BE2C (cell line): ENCODE measurements at regions not wholly inside any gene's neighbourhood (a gene's known extent, or its start where the extent isn't known, plus 50 kb on each side); places are given as distances from the start of the nearest gene placed in this dataset.

Experiments used
- DNase-seq: peaks from one replicate; pipeline ENCODE4 v3.0.0-alpha.2; 2020
- H3K27me3 ChIP-seq: fragments of 250-450 bp; sonication (Bioruptor Pico); 2 replicates; pipeline ENCODE4 v1.5.1; 2020; ENCODE audit warnings: mild to moderate bottlenecking
- H3K36me3 ChIP-seq: fragments of 250-450 bp; sonication (Bioruptor Pico); 2 replicates; pipeline ENCODE4 v1.5.1; 2020; ENCODE audit warnings: mild to moderate bottlenecking
- H3K4me1 ChIP-seq: fragments of 250-450 bp; sonication (Bioruptor Pico); 2 replicates; pipeline ENCODE4 v1.5.1; 2020
- H3K4me3 ChIP-seq: 2 replicates; pipeline ENCODE4 v1.5.1; 2011; ENCODE audit warnings: low read depth, low read length
- H3K9me3 ChIP-seq: fragments of 250-450 bp; sonication (Bioruptor Pico); 2 replicates; pipeline ENCODE4 v1.5.1; 2020
- TF ChIP-seq, protein P1 (sequence below): IDR thresholded peaks from 2 replicates; pipeline ENCODE4 v1.5.1; 2012; ENCODE audit warnings: mild to moderate bottlenecking, low read depth, low read length

DNA sequence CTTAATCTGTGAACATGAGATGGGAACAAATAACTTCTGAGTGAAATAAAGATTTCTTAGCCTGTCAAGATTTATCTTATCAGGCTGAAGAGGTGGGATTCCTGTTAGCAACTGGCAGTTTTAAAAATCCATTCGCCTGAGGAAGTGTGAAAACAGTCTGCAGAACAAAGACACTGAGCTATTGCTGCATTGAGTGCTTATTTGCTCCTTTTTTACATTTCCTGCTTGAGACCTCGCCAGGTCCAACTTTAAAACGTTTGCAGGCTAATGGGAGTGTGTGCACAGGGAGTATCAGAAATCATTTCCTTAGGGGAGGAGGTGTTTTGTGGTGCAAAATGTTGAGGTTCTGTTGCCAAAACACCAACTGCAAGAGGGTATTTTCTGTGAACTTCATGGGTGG is 957.8 kb upstream of the RBFOX1 start:
- Histone ChIP-seq H3K4me3 (no peak overlapping the region), H3K36me3 (no peaks in the 10 kb centered on the region), H3K27me3 (no peaks in the 10 kb centered on the region), H3K9me3 (no peaks in the 10 kb centered on the region), H3K4me1 (no peaks in the 10 kb centered on the region)
- TF ChIP-seq, protein P1, sequence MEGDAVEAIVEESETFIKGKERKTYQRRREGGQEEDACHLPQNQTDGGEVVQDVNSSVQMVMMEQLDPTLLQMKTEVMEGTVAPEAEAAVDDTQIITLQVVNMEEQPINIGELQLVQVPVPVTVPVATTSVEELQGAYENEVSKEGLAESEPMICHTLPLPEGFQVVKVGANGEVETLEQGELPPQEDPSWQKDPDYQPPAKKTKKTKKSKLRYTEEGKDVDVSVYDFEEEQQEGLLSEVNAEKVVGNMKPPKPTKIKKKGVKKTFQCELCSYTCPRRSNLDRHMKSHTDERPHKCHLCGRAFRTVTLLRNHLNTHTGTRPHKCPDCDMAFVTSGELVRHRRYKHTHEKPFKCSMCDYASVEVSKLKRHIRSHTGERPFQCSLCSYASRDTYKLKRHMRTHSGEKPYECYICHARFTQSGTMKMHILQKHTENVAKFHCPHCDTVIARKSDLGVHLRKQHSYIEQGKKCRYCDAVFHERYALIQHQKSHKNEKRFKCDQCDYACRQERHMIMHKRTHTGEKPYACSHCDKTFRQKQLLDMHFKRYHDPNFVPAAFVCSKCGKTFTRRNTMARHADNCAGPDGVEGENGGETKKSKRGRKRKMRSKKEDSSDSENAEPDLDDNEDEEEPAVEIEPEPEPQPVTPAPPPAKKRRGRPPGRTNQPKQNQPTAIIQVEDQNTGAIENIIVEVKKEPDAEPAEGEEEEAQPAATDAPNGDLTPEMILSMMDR = no peak
- no peak for DNase-seq

DNA sequence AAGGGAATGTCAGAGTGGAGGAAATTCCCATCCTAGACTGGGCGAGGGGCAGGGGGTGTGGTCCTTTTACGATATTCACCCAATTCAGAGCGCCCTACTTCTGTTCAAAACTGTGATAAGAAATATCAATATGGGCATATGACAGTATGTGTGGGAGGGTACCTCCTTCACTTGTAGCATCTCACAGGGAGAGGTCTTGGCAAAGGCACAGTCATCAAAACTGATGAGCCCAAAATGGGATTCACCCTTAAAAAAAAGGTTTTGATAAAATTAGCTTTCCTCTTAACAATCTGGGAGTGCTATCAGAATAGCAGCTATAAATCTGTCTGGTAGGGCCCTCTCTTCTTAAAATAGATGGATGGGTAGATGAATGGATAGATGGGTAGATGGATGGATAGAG is 967.8 kb upstream of the RBFOX1 start:
- Histone ChIP-seq H3K4me3 (no peak overlapping the region), H3K36me3 (no peaks in the 10 kb centered on the region)

DNA sequence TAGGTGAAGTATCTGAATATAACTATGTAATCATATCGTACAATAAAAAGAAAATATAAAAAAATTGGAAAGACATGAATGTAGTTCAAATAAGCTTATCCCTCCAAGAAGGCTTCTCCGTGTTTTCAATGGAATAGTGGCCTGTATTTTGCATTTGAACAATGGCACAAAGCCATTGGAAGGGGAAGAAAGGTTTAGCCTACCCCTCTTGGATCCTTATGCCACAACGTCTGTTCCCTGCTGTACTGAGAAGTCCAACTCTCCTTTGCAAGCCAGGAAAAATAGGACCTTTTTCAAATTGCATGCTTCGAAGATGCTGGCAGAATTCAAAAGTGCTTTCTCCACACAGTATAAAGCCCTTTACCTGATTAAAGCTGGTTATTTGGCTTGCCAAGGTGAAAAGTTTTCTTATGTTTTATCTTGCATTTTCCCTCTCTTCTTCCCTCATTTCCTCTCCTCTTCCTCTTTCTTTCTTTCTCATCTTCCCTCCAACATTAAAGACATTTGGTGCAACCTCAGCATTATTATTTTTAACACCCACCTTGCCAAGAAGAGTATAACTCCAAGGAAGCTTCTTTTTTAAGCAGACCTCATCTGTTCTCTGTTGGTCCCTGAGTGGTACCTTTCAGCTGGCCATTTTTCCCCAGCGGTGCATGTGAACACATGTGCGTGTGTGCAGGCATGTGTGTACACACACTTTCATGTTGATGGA is 968.6 kb upstream of the RBFOX1 start:
- Histone ChIP-seq H3K4me3 (no peak overlapping the region), H3K4me1 (no peaks in the 10 kb centered on the region), H3K27me3 (no peaks in the 10 kb centered on the region), H3K9me3 (no peaks in the 10 kb centered on the region), H3K36me3 (no peaks in the 10 kb centered on the region)
- TF ChIP-seq, protein P1 = no peak
- no peak for DNase-seq

More for the DNA sequence above, 967.8 kb upstream of the RBFOX1 start:
- Histone ChIP-seq H3K9me3 (no peaks in the 10 kb centered on the region), H3K4me1 (no peaks in the 10 kb centered on the region), H3K27me3 (no peaks in the 10 kb centered on the region)
- TF ChIP-seq, protein P1 = no peak
- DNase-seq = no peak

DNA sequence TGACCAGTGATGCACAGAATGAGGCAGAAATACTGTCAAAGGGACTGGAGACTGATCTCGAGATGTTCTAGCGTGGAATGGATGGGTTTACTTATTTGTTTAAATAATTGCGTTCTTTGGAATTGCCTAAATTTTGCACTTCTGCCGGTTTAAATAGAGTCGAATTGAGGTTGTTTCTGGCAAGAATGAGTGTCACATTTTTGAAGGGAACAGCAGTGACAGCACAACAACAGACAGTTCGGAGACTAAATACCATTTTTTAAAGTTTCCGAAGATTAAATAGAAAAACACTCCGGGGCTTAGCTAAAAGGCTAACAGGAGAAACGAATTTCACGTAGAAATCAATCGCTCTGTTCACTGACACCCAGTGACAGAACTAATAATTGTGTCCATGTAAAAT is 969.2 kb upstream of the RBFOX1 start:
- DNase-seq = no peak
- H3K36me3 ChIP-seq = no peaks in the 10 kb centered on the region
- no peaks in the 10 kb centered on the region for H3K4me1 ChIP-seq
- TF ChIP-seq, protein P1 = no peak
- no peaks in the 10 kb centered on the region for H3K27me3 ChIP-seq
- no peaks in the 10 kb centered on the region for H3K9me3 ChIP-seq
- no peak overlapping the region for H3K4me3 ChIP-seq

DNA sequence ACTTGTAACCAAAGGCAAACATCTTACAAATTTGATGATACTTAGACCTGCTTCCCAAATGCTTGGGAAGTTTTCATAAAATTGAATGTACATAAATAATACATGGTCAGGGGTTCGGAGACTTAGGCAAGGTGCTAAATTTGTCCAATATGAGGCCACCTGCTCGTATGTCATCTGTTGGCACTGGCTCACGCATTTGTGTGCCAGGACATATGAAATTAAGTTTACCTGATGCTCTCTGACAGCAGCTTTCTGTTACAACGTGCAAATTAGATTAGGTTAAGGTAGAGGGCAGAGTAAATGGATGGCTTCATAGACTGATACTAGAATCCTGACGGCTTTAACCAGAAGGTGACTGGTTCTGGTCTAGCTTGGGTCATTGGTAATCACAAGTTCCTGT is 970.3 kb upstream of the RBFOX1 start:
- no peak for DNase-seq
- Histone ChIP-seq H3K27me3 (no peaks in the 10 kb centered on the region), H3K4me1 (no peaks in the 10 kb centered on the region), H3K4me3 (no peak overlapping the region), H3K36me3 (no peaks in the 10 kb centered on the region), H3K9me3 (no peaks in the 10 kb centered on the region)
- TF ChIP-seq, protein P1 = no peak

DNA sequence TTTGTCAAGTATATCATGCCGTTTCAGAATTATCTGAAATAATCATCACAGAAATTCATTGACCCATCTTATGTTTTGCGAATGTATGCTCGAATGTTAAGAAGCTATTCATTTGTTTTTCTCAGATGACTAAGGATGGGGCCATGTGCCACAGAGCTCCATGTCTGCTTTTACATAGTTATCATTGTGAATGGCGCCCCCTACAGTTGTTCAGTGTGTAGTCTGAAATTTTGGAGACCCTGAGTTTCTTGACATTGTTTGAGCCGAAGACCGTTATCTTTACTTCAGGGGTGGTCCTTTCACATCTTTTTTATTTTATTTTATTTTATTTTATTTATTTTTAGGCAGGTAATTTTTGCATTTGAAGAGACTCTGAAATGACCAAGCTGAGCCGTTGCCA is 972.0 kb upstream of the RBFOX1 start:
- TF ChIP-seq, protein P1 = no peak
- Histone ChIP-seq H3K4me1 (no peaks in the 10 kb centered on the region), H3K27me3 (no peaks in the 10 kb centered on the region), H3K9me3 (no peaks in the 10 kb centered on the region), H3K4me3 (no peak overlapping the region), H3K36me3 (no peaks in the 10 kb centered on the region)
- no peak for DNase-seq
